A549 (cell line): ENCODE measurements at regions not wholly inside any gene's neighbourhood (a gene's known extent, or its start where the extent isn't known, plus 50 kb on each side); places are given as distances from the start of the nearest gene placed in this dataset.

ENCODE experiments used
- CEBPB ChIP-seq, 2 experiments: fragments of >200 bp in 1 of 2; sonication (Bioruptor Twin) in 1 of 2; formaldehyde crosslinking in 1 of 2; IDR thresholded peaks; 2 replicates each; pipeline ENCODE4 v1.6.1; 2012 to 2016
- CHD2 ChIP-seq: fragments of 150-350 bp; IDR thresholded peaks from 2 replicates; pipeline ENCODE4 v1.6.1; 2014; ENCODE audit warnings: low read length; ENCODE audit not compliant: partially characterized antibody
- ESRRA ChIP-seq: fragments of 150-350 bp; IDR thresholded peaks from 2 replicates; pipeline ENCODE4 v1.6.1; 2014; ENCODE audit warnings: mild to moderate bottlenecking, low read length, borderline replicate concordance
- RAD21 ChIP-seq, 2 experiments: fragments of >200 bp in 1 of 2; sonication (Bioruptor Twin) in 1 of 2; formaldehyde crosslinking in 1 of 2; IDR thresholded peaks in 1 of 2; conservative IDR thresholded peaks in 1 of 2; 2 replicates in 1 of 2; 3 replicates in 1 of 2; pipeline ENCODE4 v1.6.1; 2012 to 2018; ENCODE audit warnings: inconsistent platforms in 1 of 2
- REST ChIP-seq: fragments of 200-600 bp; sonication (generic); IDR thresholded peaks from 2 replicates; pipeline ENCODE4 v1.6.1; 2016; ENCODE audit warnings: antibody characterized with exemption, mild to moderate bottlenecking, moderate library complexity
- SMC3 ChIP-seq: fragments of >200 bp; sonication (Bioruptor Twin); formaldehyde crosslinking; IDR thresholded peaks from 3 replicates; pipeline ENCODE4 v1.6.1; 2018; ENCODE audit warnings: inconsistent platforms
- TP53 ChIP-seq: fragments of 250-450 bp; sonication (Bioruptor Pico); IDR thresholded peaks from 2 replicates; pipeline ENCODE4 v1.5.0; 2021; ENCODE audit warnings: mild to moderate bottlenecking, moderate library complexity
- TF ChIP-seq, protein P1 (sequence below): fragments of >200 bp; sonication (Bioruptor Twin); formaldehyde crosslinking; IDR thresholded peaks from 3 replicates; pipeline ENCODE4 v1.5.1; 2016
- TF ChIP-seq, protein P2 (sequence below): fragments of >200 bp; sonication (Bioruptor Twin); formaldehyde crosslinking; IDR thresholded peaks from 3 replicates; pipeline ENCODE4 v1.6.1; 2016

DNA sequence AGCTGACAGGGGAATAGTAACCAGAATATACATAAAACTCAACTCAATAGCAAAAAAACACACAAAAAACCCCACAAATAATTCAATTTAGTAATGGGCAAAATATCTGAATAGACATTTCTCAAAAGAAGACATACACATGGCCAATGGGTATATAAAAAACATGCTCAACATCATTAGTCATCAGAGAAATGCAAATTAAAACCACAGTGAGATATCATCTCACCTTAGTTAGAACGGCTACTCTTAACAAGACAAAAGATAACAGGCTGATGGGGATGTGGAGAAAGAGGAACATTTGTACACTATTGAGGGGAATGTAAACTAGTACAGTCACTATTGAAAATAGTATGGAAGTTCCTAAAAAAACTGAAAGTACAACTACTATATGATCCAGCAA, 678.6 kb downstream of the MECOM start:
- TF ChIP-seq CEBPB (IDR thresholded peaks at IDR 0.05): no peak
- TF ChIP-seq, protein P1, sequence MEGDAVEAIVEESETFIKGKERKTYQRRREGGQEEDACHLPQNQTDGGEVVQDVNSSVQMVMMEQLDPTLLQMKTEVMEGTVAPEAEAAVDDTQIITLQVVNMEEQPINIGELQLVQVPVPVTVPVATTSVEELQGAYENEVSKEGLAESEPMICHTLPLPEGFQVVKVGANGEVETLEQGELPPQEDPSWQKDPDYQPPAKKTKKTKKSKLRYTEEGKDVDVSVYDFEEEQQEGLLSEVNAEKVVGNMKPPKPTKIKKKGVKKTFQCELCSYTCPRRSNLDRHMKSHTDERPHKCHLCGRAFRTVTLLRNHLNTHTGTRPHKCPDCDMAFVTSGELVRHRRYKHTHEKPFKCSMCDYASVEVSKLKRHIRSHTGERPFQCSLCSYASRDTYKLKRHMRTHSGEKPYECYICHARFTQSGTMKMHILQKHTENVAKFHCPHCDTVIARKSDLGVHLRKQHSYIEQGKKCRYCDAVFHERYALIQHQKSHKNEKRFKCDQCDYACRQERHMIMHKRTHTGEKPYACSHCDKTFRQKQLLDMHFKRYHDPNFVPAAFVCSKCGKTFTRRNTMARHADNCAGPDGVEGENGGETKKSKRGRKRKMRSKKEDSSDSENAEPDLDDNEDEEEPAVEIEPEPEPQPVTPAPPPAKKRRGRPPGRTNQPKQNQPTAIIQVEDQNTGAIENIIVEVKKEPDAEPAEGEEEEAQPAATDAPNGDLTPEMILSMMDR: no peak
- TF ChIP-seq, protein P2, sequence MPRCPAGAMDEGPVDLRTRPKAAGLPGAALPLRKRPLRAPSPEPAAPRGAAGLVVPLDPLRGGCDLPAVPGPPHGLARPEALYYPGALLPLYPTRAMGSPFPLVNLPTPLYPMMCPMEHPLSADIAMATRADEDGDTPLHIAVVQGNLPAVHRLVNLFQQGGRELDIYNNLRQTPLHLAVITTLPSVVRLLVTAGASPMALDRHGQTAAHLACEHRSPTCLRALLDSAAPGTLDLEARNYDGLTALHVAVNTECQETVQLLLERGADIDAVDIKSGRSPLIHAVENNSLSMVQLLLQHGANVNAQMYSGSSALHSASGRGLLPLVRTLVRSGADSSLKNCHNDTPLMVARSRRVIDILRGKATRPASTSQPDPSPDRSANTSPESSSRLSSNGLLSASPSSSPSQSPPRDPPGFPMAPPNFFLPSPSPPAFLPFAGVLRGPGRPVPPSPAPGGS: no peak
- TF ChIP-seq RAD21 (conservative IDR thresholded peaks at IDR 0.05 in 1 of 2, IDR thresholded peaks at IDR 0.05 in 1 of 2): no peak
- TF ChIP-seq CHD2: no peak
- TF ChIP-seq REST: no peak
- no peak for TF ChIP-seq TP53 (CRISPR knock-in tag)
- no peak for TF ChIP-seq ESRRA
- no peak for TF ChIP-seq SMC3
